Neural progenitor cell (in vitro differentiated cells): ENCODE measurements at regions not wholly inside any gene's neighbourhood (a gene's known extent, or its start where the extent isn't known, plus 50 kb on each side); places are given as distances from the start of the nearest gene placed in this dataset.

Experiments used
- DNase-seq: peaks from one replicate; pipeline ENCODE4 v3.0.0-alpha.2; 2016; ENCODE audit warnings: low spot score
- H2AFZ ChIP-seq: fragments of 200-600 bp; sonication (generic); replicated peaks from 2 replicates; pipeline ENCODE4 v1.6.1; 2016; ENCODE audit warnings: antibody characterized with exemption
- H3F3A ChIP-seq: fragments of 200-600 bp; sonication (generic); 2 replicates; pipeline ENCODE4 v1.6.1; 2016; ENCODE audit warnings: antibody characterized with exemption, low read depth
- H3K27ac ChIP-seq: fragments of 200-600 bp; sonication (generic); 2 replicates; pipeline ENCODE4 v1.5.1; 2016; ENCODE audit warnings: mild to moderate bottlenecking
- H3K27me3 ChIP-seq: fragments of 200-600 bp; sonication (generic); 2 replicates; pipeline ENCODE4 v1.6.1; 2016; ENCODE audit warnings: mild to moderate bottlenecking, moderate library complexity
- H3K36me3 ChIP-seq: fragments of 200-600 bp; sonication (generic); 2 replicates; pipeline ENCODE4 v1.5.1; 2016
- H3K4me1 ChIP-seq: fragments of 200-600 bp; sonication (generic); 2 replicates; pipeline ENCODE4 v1.6.1; 2016; ENCODE audit warnings: mixed run types
- H3K4me2 ChIP-seq: fragments of 200-600 bp; sonication (generic); 2 replicates; pipeline ENCODE4 v1.6.1; 2016
- H3K4me3 ChIP-seq: fragments of 200-600 bp; sonication (generic); 2 replicates; pipeline ENCODE4 v1.5.1; 2016
- H3K79me2 ChIP-seq: fragments of 200-600 bp; sonication (generic); 2 replicates; pipeline ENCODE4 v1.6.1; 2016; ENCODE audit warnings: low read depth
- H3K9ac ChIP-seq: fragments of 200-600 bp; sonication (generic); 2 replicates; pipeline ENCODE4 v1.6.1; 2016
- H3K9me3 ChIP-seq: fragments of 200-600 bp; sonication (generic); 2 replicates; pipeline ENCODE4 v1.5.1; 2016; ENCODE audit warnings: low read depth
- H4K20me1 ChIP-seq: fragments of 200-600 bp; sonication (generic); 2 replicates; pipeline ENCODE4 v1.6.1; 2016; ENCODE audit warnings: low read depth
- H3K27ac Mint-ChIP-seq: 3 replicates; pipeline ENCODE4 v1.8.0; 2021; ENCODE audit warnings: mixed read lengths
- H3K27me3 Mint-ChIP-seq: 2 replicates; pipeline ENCODE4 v1.8.0; 2022; ENCODE audit warnings: low read depth, mild to moderate bottlenecking, inconsistent platforms, moderate library complexity, mixed read lengths; ENCODE audit not compliant: insufficient read depth
- H3K36me3 Mint-ChIP-seq: 3 replicates; pipeline ENCODE4 v1.8.0; 2021; ENCODE audit warnings: mixed read lengths
- H3K4me1 Mint-ChIP-seq: 3 replicates; pipeline ENCODE4 v1.8.0; 2021; ENCODE audit warnings: mixed read lengths
- H3K4me3 Mint-ChIP-seq: 3 replicates; pipeline ENCODE4 v1.8.0; 2021; ENCODE audit warnings: mild to moderate bottlenecking, moderate library complexity, mixed read lengths
- H3K9me3 Mint-ChIP-seq: 3 replicates; pipeline ENCODE4 v1.8.0; 2020; ENCODE audit warnings: mixed read lengths
- CTCF ChIP-seq: fragments of 200-600 bp; sonication (generic); IDR thresholded peaks from 2 replicates; pipeline ENCODE4 v1.5.1; 2017; ENCODE audit warnings: antibody characterized with exemption, mild to moderate bottlenecking
- EZH2 ChIP-seq: fragments of 200-600 bp; sonication (generic); IDR thresholded peaks from 2 replicates; pipeline ENCODE4 v1.6.1; 2017; ENCODE audit warnings: antibody characterized with exemption, mild to moderate bottlenecking, moderate library complexity
- EZH2phosphoT487 ChIP-seq: fragments of 200-600 bp; sonication (generic); IDR thresholded peaks from 2 replicates; pipeline ENCODE4 v1.6.1; 2017; ENCODE audit warnings: antibody characterized with exemption

- no peaks in the 10 kb centered on the region for H4K20me1 ChIP-seq
- no peak overlapping the region for H3K27ac ChIP-seq
- Mint-ChIP-seq H3K36me3 (peaks cover 2% of the 10 kb centered on the region), H3K4me3 (no peak overlapping the region), H3K9me3 (peaks cover under 1% of the 10 kb centered on the region), H3K4me1 (peaks cover 5% of the 10 kb centered on the region), H3K27me3 (peaks cover 2% of the 10 kb centered on the region), H3K27ac (no peak overlapping the region)
- no peak overlapping the region for H2AFZ ChIP-seq
- no peak for DNase-seq
- H3K27me3 ChIP-seq, result no peaks in the 10 kb centered on the region
- no peak overlapping the region for H3K4me2 ChIP-seq
- no peak overlapping the region for H3K4me3 ChIP-seq
- no peak for TF ChIP-seq CTCF
- no peaks in the 10 kb centered on the region for H3F3A ChIP-seq
- H3K36me3 ChIP-seq, result no peaks in the 10 kb centered on the region
- H3K4me1 ChIP-seq, result no peaks in the 10 kb centered on the region
- H3K9ac ChIP-seq, result no peak overlapping the region
- H3K79me2 ChIP-seq, result no peaks in the 10 kb centered on the region
- H3K9me3 ChIP-seq, result no peaks in the 10 kb centered on the region
Measured at GRCh38 chr20:34163307-34163706, 51.3 kb upstream of the EIF2S2 start.

DNA sequence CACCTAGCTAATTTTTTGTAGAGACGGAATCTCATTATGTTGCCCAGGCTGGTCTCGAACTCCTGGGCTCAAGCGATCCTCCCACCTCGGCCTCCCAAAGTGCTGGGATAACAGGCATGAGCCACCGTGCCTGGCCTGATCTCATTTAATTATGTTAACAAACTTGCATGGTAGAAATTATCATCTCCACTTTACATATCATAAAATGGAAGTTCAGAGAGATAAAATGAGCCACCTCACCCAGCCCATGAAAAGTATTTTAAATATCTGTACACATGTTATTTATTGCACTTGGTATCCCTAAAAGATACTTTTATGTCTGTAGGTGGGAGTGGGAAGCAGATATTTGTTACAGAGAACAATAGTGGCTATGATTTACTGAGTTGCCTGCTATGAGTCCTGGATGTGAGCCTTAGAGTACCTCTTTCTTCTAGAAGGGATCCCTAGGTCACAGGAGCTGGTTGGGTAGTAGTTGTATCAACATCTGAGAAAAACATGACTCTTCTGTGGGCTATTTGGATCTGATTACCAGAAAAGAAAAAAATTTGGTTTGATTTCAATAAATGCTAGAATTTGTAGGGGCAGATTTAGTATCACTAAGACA, 52.4 kb upstream of the EIF2S2 start:
- TF ChIP-seq EZH2 (no peak), CTCF (no peak), EZH2phosphoT487 (no peak)
- peaks cover 2% of the 10 kb centered on the region for H3K36me3 Mint-ChIP-seq
- H3K27ac Mint-ChIP-seq, result no peak overlapping the region
- no peak for DNase-seq
- H3K36me3 ChIP-seq, result no peaks in the 10 kb centered on the region
- no peaks in the 10 kb centered on the region for H3K79me2 ChIP-seq
- H3K27ac ChIP-seq, result no peak overlapping the region
- H3K4me2 ChIP-seq, result no peak overlapping the region
- H3K9me3 ChIP-seq, result no peaks in the 10 kb centered on the region
- H3K4me1 Mint-ChIP-seq, result peaks cover 5% of the 10 kb centered on the region
- no peaks in the 10 kb centered on the region for H3K27me3 Mint-ChIP-seq
- no peak overlapping the region for H2AFZ ChIP-seq
- H3K9me3 Mint-ChIP-seq, result no peaks in the 10 kb centered on the region
- no peak overlapping the region for H3K4me3 Mint-ChIP-seq
- no peaks in the 10 kb centered on the region for H3K27me3 ChIP-seq
- no peaks in the 10 kb centered on the region for H3F3A ChIP-seq
- H3K4me1 ChIP-seq, result no peaks in the 10 kb centered on the region
- H4K20me1 ChIP-seq, result no peaks in the 10 kb centered on the region
- no peak overlapping the region for H3K9ac ChIP-seq
- H3K4me3 ChIP-seq, result no peak overlapping the region

GRCh38 chr20:34165018-34165619, 53.1 kb upstream of the EIF2S2 start:
- Mint-ChIP-seq H3K4me3 (no peak overlapping the region), H3K36me3 (peaks cover under 1% of the 10 kb centered on the region), H3K27ac (no peak overlapping the region), H3K27me3 (no peaks in the 10 kb centered on the region), H3K4me1 (peaks cover 3% of the 10 kb centered on the region), H3K9me3 (no peaks in the 10 kb centered on the region)
- TF ChIP-seq EZH2 (no peak), CTCF (no peak)
- H3K4me2 ChIP-seq, result no peak overlapping the region
- no peaks in the 10 kb centered on the region for H4K20me1 ChIP-seq
- no peaks in the 10 kb centered on the region for H3F3A ChIP-seq
- DNase-seq, result no peak
- H3K9me3 ChIP-seq, result no peaks in the 10 kb centered on the region
- no peak overlapping the region for H3K9ac ChIP-seq
- no peak overlapping the region for H3K27ac ChIP-seq
- H3K4me1 ChIP-seq, result no peaks in the 10 kb centered on the region
- H3K27me3 ChIP-seq, result no peaks in the 10 kb centered on the region
- no peaks in the 10 kb centered on the region for H3K79me2 ChIP-seq
- H3K36me3 ChIP-seq, result no peaks in the 10 kb centered on the region
- H2AFZ ChIP-seq, result no peak overlapping the region
- no peak overlapping the region for H3K4me3 ChIP-seq
